Chondrocyte (in vitro differentiated cells): ENCODE measurements at regions not wholly inside any gene's neighbourhood (a gene's known extent, or its start where the extent isn't known, plus 50 kb on each side); places are given as distances from the start of the nearest gene placed in this dataset.

Source experiments
- DNase-seq: peaks from one replicate; pipeline ENCODE4 v3.0.0; 2021; ENCODE audit warnings: mixed read lengths, low spot score
- H3K27ac Mint-ChIP-seq: one replicate; pipeline ENCODE4 v1.8.0; 2021; ENCODE audit warnings: mild to moderate bottlenecking, moderate library complexity, mixed read lengths; ENCODE audit not compliant: unreplicated experiment
- H3K27me3 Mint-ChIP-seq: 2 replicates; pipeline ENCODE4 v1.8.0; 2021; ENCODE audit warnings: low read depth, mixed read lengths
- H3K36me3 Mint-ChIP-seq: 2 replicates; pipeline ENCODE4 v1.8.0; 2021; ENCODE audit warnings: low read depth, mixed read lengths
- H3K4me1 Mint-ChIP-seq: 2 replicates; pipeline ENCODE4 v1.8.0; 2021; ENCODE audit warnings: low read depth, mild to moderate bottlenecking, mixed read lengths
- H3K4me3 Mint-ChIP-seq: one replicate; pipeline ENCODE4 v1.8.0; 2021; ENCODE audit warnings: mild to moderate bottlenecking, moderate library complexity, mixed read lengths; ENCODE audit not compliant: unreplicated experiment
- H3K9me3 Mint-ChIP-seq: 2 replicates; pipeline ENCODE4 v1.8.0; 2021; ENCODE audit warnings: low read depth, mixed read lengths
- CTCF ChIP-seq: fragments of 200-600 bp; sonication (generic); IDR thresholded peaks from 2 replicates; pipeline ENCODE4 v1.5.0; 2021; ENCODE audit warnings: antibody characterized with exemption, mild to moderate bottlenecking, moderate library complexity

GRCh38 chr9:86764221-86764624 lies 183.1 kb downstream of the GAS1 start:
- peaks cover 6% of the 10 kb centered on the region for H3K4me1 Mint-ChIP-seq
- H3K27me3 Mint-ChIP-seq, result no peaks in the 10 kb centered on the region
- no peak for DNase-seq
- H3K9me3 Mint-ChIP-seq, result peaks cover 6% of the 10 kb centered on the region
- TF ChIP-seq CTCF, result no peak
- no peak overlapping the region for H3K4me3 Mint-ChIP-seq
- H3K27ac Mint-ChIP-seq, result no peak overlapping the region
- H3K36me3 Mint-ChIP-seq, result no peaks in the 10 kb centered on the region

GRCh38 chr9:86763791-86764190 lies 183.5 kb downstream of the GAS1 start:
- no peaks in the 10 kb centered on the region for H3K36me3 Mint-ChIP-seq
- H3K4me1 Mint-ChIP-seq, result peaks cover 6% of the 10 kb centered on the region
- TF ChIP-seq CTCF, result no peak
- no peak for DNase-seq
- H3K4me3 Mint-ChIP-seq, result no peak overlapping the region
- H3K27ac Mint-ChIP-seq, result no peak overlapping the region
- H3K27me3 Mint-ChIP-seq, result no peaks in the 10 kb centered on the region
- H3K9me3 Mint-ChIP-seq, result peaks cover 6% of the 10 kb centered on the region

GRCh38 chr9:86757382-86757720 lies 190.0 kb downstream of the GAS1 start:
- no peaks in the 10 kb centered on the region for H3K9me3 Mint-ChIP-seq
- no peaks in the 10 kb centered on the region for H3K27me3 Mint-ChIP-seq
- no peaks in the 10 kb centered on the region for H3K36me3 Mint-ChIP-seq
- DNase-seq, result no peak
- H3K4me1 Mint-ChIP-seq, result peaks cover 3% of the 10 kb centered on the region
- H3K4me3 Mint-ChIP-seq, result no peak overlapping the region
- TF ChIP-seq CTCF, result no peak
- no peak overlapping the region for H3K27ac Mint-ChIP-seq

GRCh38 chr9:86756576-86757381 lies 190.5 kb downstream of the GAS1 start:
- no peak for TF ChIP-seq CTCF
- Mint-ChIP-seq H3K9me3 (no peaks in the 10 kb centered on the region), H3K4me3 (no peak overlapping the region), H3K27me3 (no peaks in the 10 kb centered on the region), H3K36me3 (no peaks in the 10 kb centered on the region), H3K27ac (no peak overlapping the region), H3K4me1 (peaks cover 3% of the 10 kb centered on the region)
- DNase-seq, result no peak

GRCh38 chr9:86755561-86755941 lies 191.8 kb downstream of the GAS1 start:
- TF ChIP-seq CTCF, result no peak
- no peaks in the 10 kb centered on the region for H3K36me3 Mint-ChIP-seq
- H3K27ac Mint-ChIP-seq, result no peak overlapping the region
- DNase-seq, result no peak
- no peak overlapping the region for H3K4me3 Mint-ChIP-seq
- no peaks in the 10 kb centered on the region for H3K9me3 Mint-ChIP-seq
- H3K27me3 Mint-ChIP-seq, result no peaks in the 10 kb centered on the region
- peaks cover 14% of the 10 kb centered on the region for H3K4me1 Mint-ChIP-seq
